ENCODE measurements at regions not wholly inside any gene's neighbourhood (a gene's known extent, or its start where the extent isn't known, plus 50 kb on each side); places are given as distances from the start of the nearest gene placed in this dataset.

DNA sequence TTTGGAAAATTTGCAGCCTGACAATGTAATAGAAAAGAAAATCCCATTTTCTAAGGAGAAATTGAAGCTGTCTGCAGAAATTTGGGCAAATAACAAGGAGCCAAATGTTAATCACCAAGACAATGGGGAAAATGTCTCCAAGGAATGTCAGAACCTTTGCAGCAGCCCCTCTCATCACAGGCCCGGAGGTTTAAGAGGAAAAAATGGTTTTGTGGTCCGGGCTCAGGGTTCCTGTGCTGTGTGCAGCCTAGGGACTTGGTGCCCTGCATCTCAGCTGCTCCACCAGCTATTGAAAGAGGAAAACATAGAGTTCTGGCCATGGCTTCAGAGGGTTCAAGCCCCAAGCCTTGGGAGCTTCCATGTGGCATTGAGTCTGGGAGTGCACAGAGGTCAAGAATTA is 298.9 kb downstream of the ATXN7L3B start:
- TF ChIP-seq CTCF (IDR thresholded peaks at IDR 0.05) (no peak), ZFX (IDR thresholded peaks at IDR 0.05; ENCODE audit: borderline replicate concordance) (no peak)
- H3K27ac ChIP-seq = no peak overlapping the region

GRCh38 chr12:74846116-74846515 is 308.5 kb downstream of the ATXN7L3B start:
- TF ChIP-seq CTCF (IDR thresholded peaks at IDR 0.05) (no peak), ZFX (IDR thresholded peaks at IDR 0.05; ENCODE audit: borderline replicate concordance) (no peak)
- no peak overlapping the region for H3K27ac ChIP-seq

GRCh38 chr12:74847169-74847568 is 309.5 kb downstream of the ATXN7L3B start:
- H3K27ac ChIP-seq = no peak overlapping the region
- TF ChIP-seq CTCF (IDR thresholded peaks at IDR 0.05) = no peak
- TF ChIP-seq ZFX (IDR thresholded peaks at IDR 0.05; ENCODE audit: borderline replicate concordance) = no peak

DNA sequence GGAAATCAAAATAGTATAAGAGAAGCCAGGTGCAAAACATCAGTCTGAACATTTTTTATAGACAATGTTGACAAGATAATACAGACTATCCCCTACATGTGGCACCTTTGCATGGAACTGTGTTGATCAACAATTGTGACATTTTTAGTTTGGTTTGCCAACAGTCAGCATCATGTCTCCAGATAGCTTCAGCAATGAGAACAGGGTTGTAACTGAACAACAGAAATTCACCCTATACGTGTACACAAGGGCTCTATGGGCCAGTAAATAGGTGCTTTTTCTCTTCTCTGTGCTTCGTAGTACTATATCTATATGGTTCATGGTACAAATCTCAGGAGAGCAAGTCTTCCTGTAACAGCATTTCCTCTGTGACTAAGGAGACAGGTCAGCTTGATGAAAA is 310.4 kb downstream of the ATXN7L3B start:
- H3K27ac ChIP-seq = no peak overlapping the region
- TF ChIP-seq ZFX (IDR thresholded peaks at IDR 0.05; ENCODE audit: borderline replicate concordance) = no peak
- no peak for TF ChIP-seq CTCF (IDR thresholded peaks at IDR 0.05)

DNA sequence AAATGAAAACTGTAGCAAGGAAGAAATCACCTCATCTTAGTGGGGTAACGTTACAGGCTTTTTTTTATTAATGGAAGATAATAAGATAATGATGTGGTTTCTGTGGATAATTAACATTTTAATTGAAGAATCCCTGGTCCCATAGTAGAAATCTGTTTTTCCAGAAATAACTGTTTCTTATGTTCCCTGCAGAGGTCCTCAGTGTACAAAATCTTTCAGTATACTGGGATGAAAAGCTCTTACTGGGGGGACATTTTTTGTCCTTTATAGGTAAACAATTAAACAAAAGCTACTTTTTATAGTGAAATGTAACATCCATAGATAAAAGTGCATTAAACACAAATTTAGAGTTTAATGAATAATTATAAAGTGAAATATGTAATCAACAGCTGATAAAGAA is 312.2 kb downstream of the ATXN7L3B start:
- no peak overlapping the region for H3K27ac ChIP-seq
- TF ChIP-seq ZFX (IDR thresholded peaks at IDR 0.05; ENCODE audit: borderline replicate concordance) = no peak
- no peak; the same call in none of the 2 replicates for TF ChIP-seq CTCF (IDR thresholded peaks at IDR 0.05)

DNA sequence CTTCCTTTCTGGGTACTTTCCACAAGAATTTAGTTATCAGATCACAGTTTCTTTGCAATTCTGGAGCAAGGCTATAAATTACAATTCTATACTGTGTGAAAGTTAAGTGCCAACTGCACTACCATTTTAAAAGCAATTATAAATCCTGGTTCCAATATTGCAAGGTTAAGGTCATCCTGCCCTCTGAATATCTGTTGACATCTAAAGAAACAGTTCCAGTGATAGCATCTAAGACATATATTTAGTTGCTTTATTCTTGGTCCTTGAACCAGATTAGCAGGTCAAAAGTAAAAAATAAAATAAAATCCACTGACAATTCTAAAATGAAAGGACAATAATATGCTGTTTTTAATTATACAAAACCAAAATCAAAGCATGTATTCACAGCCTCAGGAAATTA is 334.2 kb downstream of the ATXN7L3B start:
- H3K27ac ChIP-seq = no peak overlapping the region
- TF ChIP-seq ZFX (IDR thresholded peaks at IDR 0.05; ENCODE audit: borderline replicate concordance) (no peak), CTCF (IDR thresholded peaks at IDR 0.05) (no peak)

- TF ChIP-seq ZFX (IDR thresholded peaks at IDR 0.05; ENCODE audit: borderline replicate concordance) (no peak), CTCF (IDR thresholded peaks at IDR 0.05) (no peak)
- H3K27ac ChIP-seq = no peak overlapping the region
Observed at GRCh38 chr12:74885775-74886174, 323.9 kb downstream of the KCNC2 start.
